GM12865 (cell line): ENCODE measurements at regions not wholly inside any gene's neighbourhood (a gene's known extent, or its start where the extent isn't known, plus 50 kb on each side); places are given as distances from the start of the nearest gene placed in this dataset.

Experiments
- DNase-seq: peaks from one replicate; pipeline ENCODE4 v3.0.0; 2010; ENCODE audit warnings: low read depth
- H3K4me3 ChIP-seq: 2 replicates; pipeline ENCODE4 v1.5.1; 2011; ENCODE audit warnings: mild to moderate bottlenecking, low read depth, low read length, control low read depth
- TF ChIP-seq, protein P1 (sequence below): IDR thresholded peaks from 2 replicates; pipeline ENCODE4 v1.5.1; 2011; ENCODE audit warnings: low read length, control low read depth, low read depth, inconsistent platforms; ENCODE audit not compliant: insufficient read depth; ENCODE audit errors: missing control alignments

DNA sequence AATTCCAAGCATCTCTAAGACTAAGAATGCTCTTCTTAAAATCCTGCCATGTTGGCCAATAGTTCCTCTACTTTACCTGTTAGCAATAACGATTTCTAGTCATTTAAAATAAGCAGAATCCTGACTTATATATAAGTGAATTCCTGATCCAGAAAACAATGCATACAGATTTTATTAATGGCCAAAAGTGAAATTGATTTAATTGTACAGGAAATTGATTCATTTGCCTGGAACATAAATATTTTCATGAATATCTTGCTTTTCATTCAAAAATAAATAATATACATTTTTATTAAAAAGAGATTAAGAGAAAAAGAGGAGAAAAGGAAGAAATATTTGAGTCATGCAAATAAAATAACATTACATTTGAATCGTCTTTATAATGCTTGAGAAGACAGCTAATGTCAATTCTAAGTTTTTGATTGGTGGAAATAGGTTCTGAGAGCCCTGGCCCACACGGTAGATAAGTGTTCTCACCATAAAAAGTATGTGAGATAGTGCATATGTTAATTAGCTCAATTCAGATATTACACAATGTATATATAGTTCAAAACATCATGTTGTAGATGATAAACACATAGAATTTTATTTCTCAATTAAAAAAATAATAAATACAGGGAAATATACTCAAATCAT, 323.2 kb upstream of the MIR17HG start:
- no peak for DNase-seq

DNA sequence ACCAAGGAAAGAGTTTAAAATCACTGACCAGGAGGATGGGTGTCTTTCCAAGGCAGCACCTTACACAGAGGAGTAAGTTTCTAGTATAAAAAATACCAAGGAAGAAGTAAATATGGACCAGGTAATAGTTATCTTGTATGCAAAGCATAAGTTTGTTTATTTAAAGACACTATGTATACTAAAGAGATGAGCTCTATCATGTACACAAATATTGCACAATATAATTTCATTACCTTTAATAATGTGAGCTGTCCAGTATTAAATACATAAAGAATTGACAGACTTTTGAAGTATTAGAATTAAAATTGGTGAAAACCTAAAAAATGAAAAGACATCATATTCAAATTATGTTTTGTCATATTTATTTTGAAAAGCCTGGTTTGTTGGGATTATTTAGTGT, 322.0 kb upstream of the MIR17HG start:
- no peak overlapping the region for H3K4me3 ChIP-seq
- TF ChIP-seq, protein P1, sequence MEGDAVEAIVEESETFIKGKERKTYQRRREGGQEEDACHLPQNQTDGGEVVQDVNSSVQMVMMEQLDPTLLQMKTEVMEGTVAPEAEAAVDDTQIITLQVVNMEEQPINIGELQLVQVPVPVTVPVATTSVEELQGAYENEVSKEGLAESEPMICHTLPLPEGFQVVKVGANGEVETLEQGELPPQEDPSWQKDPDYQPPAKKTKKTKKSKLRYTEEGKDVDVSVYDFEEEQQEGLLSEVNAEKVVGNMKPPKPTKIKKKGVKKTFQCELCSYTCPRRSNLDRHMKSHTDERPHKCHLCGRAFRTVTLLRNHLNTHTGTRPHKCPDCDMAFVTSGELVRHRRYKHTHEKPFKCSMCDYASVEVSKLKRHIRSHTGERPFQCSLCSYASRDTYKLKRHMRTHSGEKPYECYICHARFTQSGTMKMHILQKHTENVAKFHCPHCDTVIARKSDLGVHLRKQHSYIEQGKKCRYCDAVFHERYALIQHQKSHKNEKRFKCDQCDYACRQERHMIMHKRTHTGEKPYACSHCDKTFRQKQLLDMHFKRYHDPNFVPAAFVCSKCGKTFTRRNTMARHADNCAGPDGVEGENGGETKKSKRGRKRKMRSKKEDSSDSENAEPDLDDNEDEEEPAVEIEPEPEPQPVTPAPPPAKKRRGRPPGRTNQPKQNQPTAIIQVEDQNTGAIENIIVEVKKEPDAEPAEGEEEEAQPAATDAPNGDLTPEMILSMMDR = no peak
- DNase-seq = no peak

More for the DNA sequence above, 323.2 kb upstream of the MIR17HG start:
- TF ChIP-seq, protein P1 = no peak
- no peak overlapping the region for H3K4me3 ChIP-seq

DNA sequence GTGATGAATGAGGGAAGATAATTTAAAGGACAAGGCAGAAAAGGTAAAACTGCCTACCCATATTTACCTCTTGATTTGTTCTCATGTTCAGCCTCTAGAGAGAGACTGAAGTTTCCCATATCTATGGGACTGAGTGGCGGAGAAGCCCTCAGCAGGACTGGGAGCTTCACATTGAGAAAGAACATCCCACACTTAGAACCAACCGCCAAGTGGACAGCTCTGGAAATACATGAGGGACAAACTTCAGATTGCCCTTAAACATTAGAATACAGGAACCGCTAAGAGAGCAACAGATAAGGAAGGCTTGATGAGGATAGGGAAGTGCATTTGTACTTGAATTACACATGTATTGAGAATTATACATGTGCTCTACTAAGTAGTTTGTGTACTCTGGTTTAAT, 316.0 kb upstream of the MIR17HG start:
- no peak for DNase-seq
- TF ChIP-seq, protein P1 = no peak
- H3K4me3 ChIP-seq = no peak overlapping the region

DNA sequence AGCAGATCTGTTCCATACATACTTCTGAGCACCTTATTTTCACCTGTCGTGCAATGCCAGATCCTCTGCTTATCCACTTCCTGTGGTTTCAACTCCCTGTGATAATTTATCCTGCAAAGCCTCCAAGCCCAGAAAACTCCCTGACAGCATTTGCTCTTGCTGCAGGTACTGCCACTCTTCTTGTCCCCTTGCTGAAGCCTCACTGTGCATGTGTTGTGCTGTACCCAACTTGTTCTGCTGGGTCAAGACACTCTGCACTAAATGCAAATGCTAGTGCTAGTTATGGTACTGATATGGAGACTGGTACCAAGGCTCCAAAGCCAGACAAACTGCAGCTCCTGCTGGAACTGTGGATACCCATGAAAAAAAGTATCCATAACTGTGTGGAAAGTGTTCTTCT, 315.4 kb upstream of the MIR17HG start:
- DNase-seq = no peak
- TF ChIP-seq, protein P1 = no peak
- no peak overlapping the region for H3K4me3 ChIP-seq

DNA sequence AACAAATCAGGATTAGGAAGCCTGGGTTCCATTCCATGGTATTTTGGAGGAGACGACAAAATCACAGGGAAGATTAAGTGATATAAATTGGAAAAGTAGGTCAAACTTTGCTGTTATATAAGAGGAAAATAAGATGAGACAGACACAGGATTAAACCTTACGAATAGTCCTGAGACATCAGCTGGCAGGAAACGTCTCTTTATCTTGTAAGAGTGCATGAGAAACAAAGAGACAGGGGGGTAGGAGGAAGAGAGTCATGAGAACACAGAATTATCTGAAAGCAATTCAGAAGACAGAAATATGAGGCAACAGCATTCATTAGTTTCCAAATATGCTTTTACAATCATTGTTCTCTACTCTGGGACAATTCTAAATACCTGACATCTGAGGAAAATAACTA, 310.6 kb upstream of the MIR17HG start:
- DNase-seq = no peak
- no peak overlapping the region for H3K4me3 ChIP-seq
- TF ChIP-seq, protein P1 = no peak

DNA sequence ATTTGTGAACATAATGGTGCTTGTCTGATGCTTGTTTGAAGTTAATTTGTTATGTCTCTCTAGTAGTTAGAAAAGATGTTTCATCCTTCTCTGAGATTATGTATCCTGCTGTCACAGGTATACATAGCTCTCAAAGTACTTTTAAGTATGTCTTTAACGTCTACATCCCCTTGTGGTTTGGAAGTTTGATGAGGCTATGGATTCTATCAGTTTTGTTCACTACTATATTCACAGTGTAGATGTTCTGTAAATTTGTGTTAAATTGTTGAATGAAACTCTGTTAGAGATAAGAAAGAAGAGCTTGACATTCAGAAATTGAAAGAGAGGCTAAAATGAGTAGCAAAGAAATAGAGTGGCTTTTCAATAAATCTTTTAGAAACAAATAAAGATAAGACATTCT, 304.6 kb upstream of the MIR17HG start:
- TF ChIP-seq, protein P1 = no peak
- no peak overlapping the region for H3K4me3 ChIP-seq
- DNase-seq = no peak

DNA sequence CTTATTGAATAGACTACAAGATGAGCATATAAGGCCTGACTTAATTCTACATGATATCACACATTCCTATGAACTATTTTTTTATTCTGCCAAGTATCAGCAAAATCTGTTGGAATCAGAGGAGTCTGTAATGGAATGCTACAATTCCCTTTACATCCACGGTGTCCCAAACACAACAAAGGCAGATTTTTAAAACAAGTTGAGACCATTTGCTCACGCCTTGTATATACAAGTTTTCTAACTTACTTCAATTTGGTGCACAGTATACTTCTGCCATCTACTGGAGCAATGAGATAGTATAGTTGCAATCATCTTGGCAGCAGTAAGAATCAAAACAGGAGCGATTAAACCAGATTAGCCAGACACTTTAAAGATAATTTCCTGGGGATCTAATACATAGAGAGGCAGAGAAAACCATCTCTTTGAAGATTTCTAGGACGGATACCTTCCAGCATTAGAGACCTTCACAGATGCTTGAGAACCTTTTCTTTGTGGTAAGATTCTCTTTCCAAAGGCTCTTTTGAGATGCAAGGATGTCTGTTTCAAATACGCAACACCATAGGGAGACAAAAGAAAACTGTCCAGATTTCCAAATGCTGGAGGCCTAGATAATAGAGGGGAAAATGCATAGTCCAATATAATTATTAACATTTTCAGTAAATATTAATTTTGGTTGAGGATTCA, 302.0 kb upstream of the MIR17HG start:
- DNase-seq = peak; percentile 7
- H3K4me3 ChIP-seq = no peak overlapping the region
- TF ChIP-seq, protein P1 = peak; percentile 21
